ENCODE measurements at regions not wholly inside any gene's neighbourhood (a gene's known extent, or its start where the extent isn't known, plus 50 kb on each side); places are given as distances from the start of the nearest gene placed in this dataset.

- Histone ChIP-seq H3K4me3 (ENCODE audit: low read depth, low read length) (no peak overlapping the region), H3K27me3 (ENCODE audit: control insufficient read depth, insufficient read depth, low read length) (no peaks in the 10 kb centered on the region), H3K36me3 (ENCODE audit: control insufficient read depth, insufficient read depth, low read length) (no peaks in the 10 kb centered on the region)
- TF ChIP-seq CTCF (IDR thresholded peaks at IDR 0.05; ENCODE audit: insufficient read depth, low read depth, low read length) = no peak
- ChIA-PET CTCF (interaction anchor here (0.6 to 1.4 kb wide), 2 partner anchors 240 to 404 kb away, joined by 3 read pairs; partner anchors contain the start of gene ARL4A), POLR2A (no interaction called here)
- no peak for DNase-seq (ENCODE audit: low read depth)
These were observed 403.5 kb downstream of the ARL4A start for GRCh38 chr7:13090959-13091358.

- ChIA-PET CTCF (interaction anchor here (1.4 kb wide), 1 partner anchor 405 kb away, joined by 3 read pairs; the partner anchor contains the start of gene ARL4A), POLR2A (no interaction called here)
- DNase-seq (ENCODE audit: low read depth) = no peak
- Histone ChIP-seq H3K4me3 (ENCODE audit: low read depth, low read length) (no peak overlapping the region), H3K27me3 (ENCODE audit: control insufficient read depth, insufficient read depth, low read length) (no peaks in the 10 kb centered on the region), H3K36me3 (ENCODE audit: control insufficient read depth, insufficient read depth, low read length) (no peaks in the 10 kb centered on the region)
- TF ChIP-seq CTCF (IDR thresholded peaks at IDR 0.05; ENCODE audit: insufficient read depth, low read depth, low read length) = no peak
These were observed 404.7 kb downstream of the ARL4A start for GRCh38 chr7:13091974-13092707.

GRCh38 chr7:13092708-13093005, 405.2 kb downstream of the ARL4A start:
- Histone ChIP-seq H3K4me3 (ENCODE audit: low read depth, low read length) (no peak overlapping the region), H3K27me3 (ENCODE audit: control insufficient read depth, insufficient read depth, low read length) (no peaks in the 10 kb centered on the region), H3K36me3 (ENCODE audit: control insufficient read depth, insufficient read depth, low read length) (no peaks in the 10 kb centered on the region)
- ChIA-PET CTCF (interaction anchor here (1.4 kb wide), 1 partner anchor 406 kb away, joined by 3 read pairs; the partner anchor contains the start of gene ARL4A), POLR2A (no interaction called here)
- DNase-seq (ENCODE audit: low read depth) = no peak
- TF ChIP-seq CTCF (IDR thresholded peaks at IDR 0.05; ENCODE audit: insufficient read depth, low read depth, low read length) = no peak

- no peak for DNase-seq (ENCODE audit: low read depth)
- no peak overlapping the region for H3K4me3 ChIP-seq (ENCODE audit: low read depth, low read length)
- no peaks in the 10 kb centered on the region for H3K36me3 ChIP-seq (ENCODE audit: control insufficient read depth, insufficient read depth, low read length)
- ChIA-PET CTCF (no interaction called here), POLR2A (no interaction called here)
- H3K27me3 ChIP-seq (ENCODE audit: control insufficient read depth, insufficient read depth, low read length) = no peaks in the 10 kb centered on the region
- no peak for TF ChIP-seq CTCF (IDR thresholded peaks at IDR 0.05; ENCODE audit: insufficient read depth, low read depth, low read length)
These were observed 405.7 kb downstream of the ARL4A start for GRCh38 chr7:13093160-13093559.

GRCh38 chr7:13097499-13097898, 410.1 kb downstream of the ARL4A start:
- DNase-seq (ENCODE audit: low read depth) = no peak
- H3K4me3 ChIP-seq (ENCODE audit: low read depth, low read length) = no peak overlapping the region
- H3K36me3 ChIP-seq (ENCODE audit: control insufficient read depth, insufficient read depth, low read length) = no peaks in the 10 kb centered on the region
- CTCF ChIA-PET = no interaction called here
- no peaks in the 10 kb centered on the region for H3K27me3 ChIP-seq (ENCODE audit: control insufficient read depth, insufficient read depth, low read length)
- POLR2A ChIA-PET = no interaction called here
- TF ChIP-seq CTCF (IDR thresholded peaks at IDR 0.05; ENCODE audit: insufficient read depth, low read depth, low read length) = no peak

All from BJ (cell line).